Liver (tissue), 8 donors: ENCODE measurements at regions not wholly inside any gene's neighbourhood (a gene's known extent, or its start where the extent isn't known, plus 50 kb on each side); places are given as distances from the start of the nearest gene placed in this dataset.

Source experiments
- DNase-seq: peaks from one replicate; pipeline ENCODE4 v3.0.0-alpha.2; 2017; ENCODE audit warnings: low spot score
- H3K27ac ChIP-seq, 2 donors: one replicate each; pipeline ENCODE4 v1.7.0; 2013; ENCODE audit warnings: inconsistent platforms in 2 of 2, low read length in 2 of 2, control low read depth in 1 of 2, low read depth in 1 of 2, mild to moderate bottlenecking in 1 of 2
- H3K27me3 ChIP-seq, 4 donors: one replicate each; pipeline versions ENCODE4 v1.6.1 to v1.7.0; 2013; ENCODE audit warnings: low read length in 3 of 4, inconsistent platforms in 1 of 4, mild to moderate bottlenecking in 1 of 4, moderate library complexity in 1 of 4; ENCODE audit not compliant: control insufficient read depth in 4 of 4, insufficient read depth in 4 of 4
- H3K36me3 ChIP-seq, 4 donors: one replicate each; pipeline versions ENCODE4 v1.6.1 to v1.7.0; 2013; ENCODE audit warnings: low read length in 3 of 4, mild to moderate bottlenecking in 3 of 4, low read depth in 1 of 4, moderate library complexity in 1 of 4; ENCODE audit not compliant: control insufficient read depth in 4 of 4, insufficient read depth in 3 of 4
- H3K4me1 ChIP-seq, 4 donors: one replicate each; pipeline versions ENCODE4 v1.6.1 to v1.7.0; 2013; ENCODE audit warnings: low read length in 3 of 4, mild to moderate bottlenecking in 3 of 4, moderate library complexity in 1 of 4; ENCODE audit not compliant: control insufficient read depth in 4 of 4, insufficient read depth in 4 of 4
- H3K4me3 ChIP-seq, 3 donors: one replicate each; pipeline versions ENCODE4 v1.6.1 to v1.7.0; 2013; ENCODE audit warnings: low read length in 3 of 3, control low read depth in 1 of 3, low read depth in 1 of 3, mild to moderate bottlenecking in 1 of 3
- H3K9ac ChIP-seq, 2 donors: one replicate each; pipeline ENCODE4 v1.7.0; 2013; ENCODE audit warnings: low read length in 2 of 2, mild to moderate bottlenecking in 2 of 2, moderate library complexity in 2 of 2, control low read depth in 1 of 2, low read depth in 1 of 2
- H3K9me3 ChIP-seq, 4 donors: one replicate each; pipeline versions ENCODE4 v1.6.1 to v1.7.0; 2013; ENCODE audit warnings: low read length in 3 of 4; ENCODE audit not compliant: control insufficient read depth in 4 of 4
- CTCF ChIP-seq: fragments of 150-350 bp; IDR thresholded peaks from 2 replicates; pipeline ENCODE4 v1.5.1; 2017; ENCODE audit warnings: improper control_type of control experiment, low read depth, low read length; ENCODE audit not compliant: missing input control
- EGR1 ChIP-seq, 2 donors: IDR thresholded peaks; 2 replicates each; pipeline ENCODE4 v1.6.1; 2016 to 2018; ENCODE audit warnings: antibody characterized with exemption in 2 of 2, low read depth in 2 of 2
- FOXA1 ChIP-seq: IDR thresholded peaks from 2 replicates; pipeline ENCODE4 v1.6.1; 2016; ENCODE audit warnings: antibody characterized with exemption
- FOXA2 ChIP-seq: IDR thresholded peaks from 2 replicates; pipeline ENCODE4 v1.6.1; 2016; ENCODE audit warnings: antibody characterized with exemption
- GABPA ChIP-seq, 2 donors: IDR thresholded peaks in 1 of 2; conservative IDR thresholded peaks in 1 of 2; 2 replicates each; pipeline ENCODE4 v1.6.1; 2016; ENCODE audit warnings: antibody characterized with exemption in 2 of 2, mild to moderate bottlenecking in 1 of 2, moderate library complexity in 1 of 2
- HNF4A ChIP-seq, 2 donors: conservative IDR thresholded peaks; 2 replicates each; pipeline ENCODE4 v1.6.1; 2016; ENCODE audit warnings: antibody characterized with exemption in 2 of 2, mild to moderate bottlenecking in 2 of 2
- HNF4G ChIP-seq: IDR thresholded peaks from 2 replicates; pipeline ENCODE4 v1.6.1; 2016; ENCODE audit warnings: antibody characterized with exemption
- JUND ChIP-seq, 2 donors: IDR thresholded peaks; 2 replicates each; pipeline ENCODE4 v1.6.1; 2016; ENCODE audit warnings: antibody characterized with exemption in 2 of 2
- MAX ChIP-seq: IDR thresholded peaks from 2 replicates; pipeline ENCODE4 v1.6.1; 2016; ENCODE audit warnings: antibody characterized with exemption
- RAD21 ChIP-seq, 2 donors: IDR thresholded peaks; 2 replicates each; pipeline ENCODE4 v1.6.1; 2016; ENCODE audit warnings: antibody characterized with exemption in 2 of 2, mild to moderate bottlenecking in 2 of 2
- REST ChIP-seq: IDR thresholded peaks from 2 replicates; pipeline ENCODE4 v1.6.1; 2016; ENCODE audit warnings: antibody characterized with exemption, mild to moderate bottlenecking
- RXRA ChIP-seq, 2 donors: IDR thresholded peaks; 2 replicates each; pipeline ENCODE4 v1.6.1; 2017 to 2018; ENCODE audit warnings: antibody characterized with exemption in 2 of 2, mild to moderate bottlenecking in 1 of 2
- SP1 ChIP-seq: IDR thresholded peaks from 2 replicates; pipeline ENCODE4 v1.6.1; 2018; ENCODE audit warnings: antibody characterized with exemption, mild to moderate bottlenecking
- TAF1 ChIP-seq: conservative IDR thresholded peaks from 2 replicates; pipeline ENCODE4 v1.6.1; 2016; ENCODE audit warnings: antibody characterized with exemption, mild to moderate bottlenecking
- YY1 ChIP-seq: IDR thresholded peaks from 2 replicates; pipeline ENCODE4 v1.6.1; 2016; ENCODE audit warnings: antibody characterized with exemption, mild to moderate bottlenecking
- ZBTB33 ChIP-seq: IDR thresholded peaks from 2 replicates; pipeline ENCODE4 v1.6.1; 2016; ENCODE audit warnings: antibody characterized with exemption
- WGBS: extraction: QIAGEN DNeasy Blood & Tissue Kit; methylation state at CpG from one replicate; pipeline ENCODE4 v1.1.7; 2013; 5-methylcytosine and 5-hydroxymethylcytosine counted together
- TF ChIP-seq, protein P1 (sequence below): IDR thresholded peaks from 2 replicates; pipeline ENCODE4 v1.6.1; 2016; ENCODE audit warnings: antibody characterized with exemption
- donor health status: healthy.
- donor health status: healthy.
- donor health status: healthy.
- donor health status: healthy.
- donor health status: healthy.

DNA sequence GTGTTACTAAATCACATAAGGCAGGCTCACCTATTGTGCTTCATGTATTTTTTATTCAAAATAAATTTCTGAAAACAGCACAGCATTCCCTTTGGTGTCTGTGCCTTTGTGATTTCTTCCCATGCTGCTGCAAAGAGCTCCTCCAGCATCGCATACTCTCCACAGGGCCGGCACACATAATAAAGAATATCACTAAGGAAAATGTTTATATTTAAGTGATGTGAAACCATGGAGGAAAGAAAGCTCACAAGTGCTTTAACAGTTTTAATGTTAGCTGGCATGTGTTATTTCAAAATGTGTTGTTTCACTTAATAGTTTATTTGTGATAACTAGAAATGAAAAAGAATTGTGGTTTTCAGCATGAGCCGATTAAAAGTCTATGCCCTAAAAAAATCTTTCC is 241.3 kb upstream of the ANO3 start:
- H3K4me3 ChIP-seq: no peak overlapping the region
- WGBS: 86% methylated on average over 3 of the region's 3 CpGs

GRCh38 chr11:26093206-26093605 is 238.7 kb upstream of the ANO3 start:
- TF ChIP-seq YY1 (no peak), ZBTB33 (no peak), FOXA2 (no peak), MAX (no peak), CTCF (no peak), EGR1 (IDR thresholded peaks at IDR 0.05; ENCODE audit: low read depth in 2 of 2) (no peak), FOXA1 (no peak), RAD21 (IDR thresholded peaks at IDR 0.05) (no peak), TAF1 (no peak), HNF4A (conservative IDR thresholded peaks at IDR 0.05) (no peak), GABPA (IDR thresholded peaks at IDR 0.05 in 1 of 2, conservative IDR thresholded peaks at IDR 0.05 in 1 of 2) (no peak), REST (no peak), JUND (IDR thresholded peaks at IDR 0.05) (no peak), HNF4G (no peak), RXRA (IDR thresholded peaks at IDR 0.05) (no peak), SP1 (no peak)
- TF ChIP-seq, protein P1, sequence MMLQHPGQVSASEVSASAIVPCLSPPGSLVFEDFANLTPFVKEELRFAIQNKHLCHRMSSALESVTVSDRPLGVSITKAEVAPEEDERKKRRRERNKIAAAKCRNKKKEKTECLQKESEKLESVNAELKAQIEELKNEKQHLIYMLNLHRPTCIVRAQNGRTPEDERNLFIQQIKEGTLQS: no peak
- 91% methylated on average over 2 of the region's 2 CpGs for WGBS
- Histone ChIP-seq H3K9ac (no peak overlapping the region), H3K27ac (no peak overlapping the region), H3K36me3 (no peaks in the 10 kb centered on the region), H3K4me1 (no peaks in the 10 kb centered on the region), H3K27me3 (no peaks in the 10 kb centered on the region), H3K9me3 (no peaks in the 10 kb centered on the region), H3K4me3 (no peak overlapping the region)
- DNase-seq: no peak

More for the DNA sequence above, 241.3 kb upstream of the ANO3 start:
- DNase-seq: no peak
- Histone ChIP-seq H3K27ac (no peak overlapping the region), H3K9ac (no peak overlapping the region), H3K36me3 (no peaks in the 10 kb centered on the region), H3K4me1 (no peaks in the 10 kb centered on the region), H3K9me3 (no peaks in the 10 kb centered on the region), H3K27me3 (no peaks in the 10 kb centered on the region)
- TF ChIP-seq YY1 (no peak), TAF1 (no peak), JUND (IDR thresholded peaks at IDR 0.05) (no peak)
